Left ventricle myocardium inferior (tissue), 1 donor: ENCODE measurements at regions not wholly inside any gene's neighbourhood (a gene's known extent, or its start where the extent isn't known, plus 50 kb on each side); places are given as distances from the start of the nearest gene placed in this dataset.

ENCODE experiments used
- DNase-seq: peaks from one replicate; pipeline ENCODE4 v3.0.0-alpha.2; 2020
- H3K27ac ChIP-seq: fragments of 200-600 bp; replicated peaks from 2 replicates; pipeline ENCODE4 v1.8.0; 2021
- H3K27me3 ChIP-seq: fragments of 200-600 bp; 2 replicates; pipeline ENCODE4 v1.8.0; 2021; ENCODE audit warnings: low read depth
- H3K36me3 ChIP-seq: fragments of 200-600 bp; 2 replicates; pipeline ENCODE4 v1.8.0; 2021
- H3K4me1 ChIP-seq: fragments of 200-600 bp; 2 replicates; pipeline ENCODE4 v1.8.0; 2021
- H3K4me3 ChIP-seq: fragments of 200-600 bp; 2 replicates; pipeline ENCODE4 v1.8.0; 2021; ENCODE audit warnings: mild to moderate bottlenecking, moderate library complexity
- H3K9me3 ChIP-seq: fragments of 200-600 bp; replicated peaks from 2 replicates; pipeline ENCODE4 v1.8.0; 2021
- CTCF ChIP-seq: fragments of 200-600 bp; IDR thresholded peaks from 2 replicates; pipeline ENCODE4 v1.8.0; 2021; ENCODE audit warnings: antibody characterized with exemption, mild to moderate bottlenecking, borderline replicate concordance
- intact Hi-C: fragments of 100-400 bp; cut with micrococcal nuclease; formaldehyde crosslinking; loops from one replicate; pipeline ENCODE4 v1.11.0; 2022
- donor health status: DM: no; HTN: yes; CAD: no; lungs with severe emphysema.

- Histone ChIP-seq H3K4me3 (no peak overlapping the region), H3K36me3 (no peaks in the 10 kb centered on the region), H3K27me3 (no peaks in the 10 kb centered on the region), H3K27ac (no peak overlapping the region), H3K4me1 (peaks cover 24% of the 10 kb centered on the region), H3K9me3 (peaks cover 28% of the 10 kb centered on the region)
- intact Hi-C loops: no loop called here
- no peak for DNase-seq
- TF ChIP-seq CTCF: no peak
Observed at GRCh38 chr10:31625566-31625965, 303.1 kb downstream of the ARHGAP12 start.

- no peak overlapping the region for H3K4me3 ChIP-seq
- peaks cover 33% of the 10 kb centered on the region for H3K4me1 ChIP-seq
- intact Hi-C loops: no loop called here
- TF ChIP-seq CTCF: no peak
- no peak for DNase-seq
- H3K9me3 ChIP-seq: peaks cover 28% of the 10 kb centered on the region
- no peak overlapping the region for H3K27ac ChIP-seq
- H3K27me3 ChIP-seq: no peaks in the 10 kb centered on the region
- H3K36me3 ChIP-seq: no peaks in the 10 kb centered on the region
Observed at GRCh38 chr10:31624611-31625010, 304.0 kb downstream of the ARHGAP12 start.

- Histone ChIP-seq H3K9me3 (peaks cover 28% of the 10 kb centered on the region), H3K27me3 (no peaks in the 10 kb centered on the region), H3K4me3 (no peak overlapping the region), H3K4me1 (peaks cover 39% of the 10 kb centered on the region), H3K36me3 (no peaks in the 10 kb centered on the region), H3K27ac (peak overlapping the region; percentile 77)
- no peak for DNase-seq
- intact Hi-C loops: no loop called here
- TF ChIP-seq CTCF: no peak
Observed at GRCh38 chr10:31623947-31624346, 304.7 kb downstream of the ARHGAP12 start.

- Histone ChIP-seq H3K9me3 (peaks cover 28% of the 10 kb centered on the region), H3K4me1 (peaks cover 44% of the 10 kb centered on the region), H3K4me3 (no peak overlapping the region), H3K27me3 (no peaks in the 10 kb centered on the region), H3K36me3 (no peaks in the 10 kb centered on the region), H3K27ac (peak overlapping the region; percentile 77)
- TF ChIP-seq CTCF: no peak
- no peak for DNase-seq
- intact Hi-C loops: no loop called here
Observed at GRCh38 chr10:31623466-31623865, 304.4 kb downstream of the ZEB1 start.

- Histone ChIP-seq H3K4me3 (no peak overlapping the region), H3K36me3 (no peaks in the 10 kb centered on the region), H3K4me1 (peaks cover 49% of the 10 kb centered on the region), H3K27me3 (no peaks in the 10 kb centered on the region), H3K27ac (peak overlapping the region; percentile 77), H3K9me3 (peaks cover 28% of the 10 kb centered on the region)
- DNase-seq: no peak
- intact Hi-C loops: no loop called here
- TF ChIP-seq CTCF: peak; percentile 33
Observed at GRCh38 chr10:31622978-31623377, 304.0 kb downstream of the ZEB1 start.

GRCh38 chr10:31621733-31622132 lies 302.7 kb downstream of the ZEB1 start:
- H3K4me1 ChIP-seq: peaks cover 51% of the 10 kb centered on the region
- H3K4me3 ChIP-seq: no peak overlapping the region
- no peaks in the 10 kb centered on the region for H3K27me3 ChIP-seq
- H3K9me3 ChIP-seq: peaks cover 19% of the 10 kb centered on the region
- DNase-seq: no peak
- intact Hi-C loops: no loop called here
- no peak for TF ChIP-seq CTCF
- no peaks in the 10 kb centered on the region for H3K36me3 ChIP-seq
- H3K27ac ChIP-seq: peak overlapping the region; percentile 77
